ENCODE measurements at regions not wholly inside any gene's neighbourhood (a gene's known extent, or its start where the extent isn't known, plus 50 kb on each side); places are given as distances from the start of the nearest gene placed in this dataset.

DNA sequence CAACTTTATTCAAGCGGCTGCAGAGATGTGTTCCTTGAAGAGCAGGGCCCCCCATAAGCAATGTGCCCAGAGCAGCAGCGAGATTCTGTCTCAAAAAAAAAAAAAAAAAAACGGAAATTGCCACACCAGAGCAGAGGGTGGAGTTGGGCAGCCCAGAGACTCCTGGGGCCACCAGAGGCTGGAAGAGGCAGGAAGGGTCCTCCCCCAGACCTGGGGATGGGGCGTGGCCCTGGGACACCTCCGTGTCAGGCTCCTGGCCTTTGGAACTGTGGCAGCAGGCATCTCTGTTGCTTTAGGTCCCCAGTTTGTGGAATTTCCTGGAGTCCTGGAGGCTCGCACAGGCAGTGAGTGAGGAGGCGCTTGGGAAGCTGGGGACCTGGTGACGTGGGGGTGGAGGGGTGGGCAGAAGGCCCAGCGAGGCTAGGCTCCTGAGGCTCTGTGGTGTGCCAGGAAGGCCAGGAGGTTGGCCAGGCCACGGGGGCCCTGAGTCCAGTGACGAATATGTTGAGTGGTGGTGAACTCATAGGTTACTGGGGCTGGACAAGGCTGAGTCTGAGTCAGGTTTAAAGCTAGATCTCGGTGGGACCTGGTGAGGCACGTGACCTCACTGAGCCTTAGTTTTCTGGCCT, 735.6 kb downstream of the BRD1 start:
- no peak for FAIRE-seq

DNA sequence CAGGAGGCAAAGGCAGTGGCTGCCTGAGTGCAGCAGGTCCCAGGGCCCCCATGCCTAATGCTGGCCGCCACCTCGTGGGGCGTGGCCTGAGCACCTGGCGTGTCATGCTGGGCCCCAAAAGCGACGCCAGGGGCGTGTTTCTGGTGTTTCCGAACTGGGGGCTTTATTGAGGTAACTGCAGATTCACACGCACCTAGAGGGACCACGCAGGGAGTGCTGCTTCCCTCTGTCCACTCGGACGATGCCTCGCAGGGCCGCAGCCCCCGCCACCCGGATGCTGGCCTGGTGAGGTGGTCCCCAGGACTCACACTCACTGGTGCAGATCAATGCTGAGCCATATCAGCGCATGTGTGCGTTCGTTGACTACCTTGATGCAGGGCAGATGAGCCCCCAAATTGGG, 736.2 kb downstream of the BRD1 start:
- TF ChIP-seq, protein P1, sequence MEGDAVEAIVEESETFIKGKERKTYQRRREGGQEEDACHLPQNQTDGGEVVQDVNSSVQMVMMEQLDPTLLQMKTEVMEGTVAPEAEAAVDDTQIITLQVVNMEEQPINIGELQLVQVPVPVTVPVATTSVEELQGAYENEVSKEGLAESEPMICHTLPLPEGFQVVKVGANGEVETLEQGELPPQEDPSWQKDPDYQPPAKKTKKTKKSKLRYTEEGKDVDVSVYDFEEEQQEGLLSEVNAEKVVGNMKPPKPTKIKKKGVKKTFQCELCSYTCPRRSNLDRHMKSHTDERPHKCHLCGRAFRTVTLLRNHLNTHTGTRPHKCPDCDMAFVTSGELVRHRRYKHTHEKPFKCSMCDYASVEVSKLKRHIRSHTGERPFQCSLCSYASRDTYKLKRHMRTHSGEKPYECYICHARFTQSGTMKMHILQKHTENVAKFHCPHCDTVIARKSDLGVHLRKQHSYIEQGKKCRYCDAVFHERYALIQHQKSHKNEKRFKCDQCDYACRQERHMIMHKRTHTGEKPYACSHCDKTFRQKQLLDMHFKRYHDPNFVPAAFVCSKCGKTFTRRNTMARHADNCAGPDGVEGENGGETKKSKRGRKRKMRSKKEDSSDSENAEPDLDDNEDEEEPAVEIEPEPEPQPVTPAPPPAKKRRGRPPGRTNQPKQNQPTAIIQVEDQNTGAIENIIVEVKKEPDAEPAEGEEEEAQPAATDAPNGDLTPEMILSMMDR (IDR thresholded peaks at IDR 0.05; ENCODE audit: insufficient read depth, low read length, severe bottlenecking) = no peak
- Histone ChIP-seq H3K27me3 (ENCODE audit: control insufficient read depth, insufficient read depth, low read length) (no peaks in the 10 kb centered on the region), H3K4me3 (ENCODE audit: low read depth, low read length) (no peak overlapping the region), H3K36me3 (ENCODE audit: control insufficient read depth, insufficient read depth, low read length) (no peaks in the 10 kb centered on the region)
- FAIRE-seq = no peak
- no peak for DNase-seq (ENCODE audit: low read depth)

More for the DNA sequence above, 735.6 kb downstream of the BRD1 start:
- Histone ChIP-seq H3K4me3 (ENCODE audit: low read depth, low read length) (no peak overlapping the region), H3K27me3 (ENCODE audit: control insufficient read depth, insufficient read depth, low read length) (no peaks in the 10 kb centered on the region), H3K36me3 (ENCODE audit: control insufficient read depth, insufficient read depth, low read length) (no peaks in the 10 kb centered on the region)
- DNase-seq (ENCODE audit: low read depth) = no peak
- TF ChIP-seq, protein P1 (IDR thresholded peaks at IDR 0.05; ENCODE audit: insufficient read depth, low read length, severe bottlenecking) = no peak

DNA sequence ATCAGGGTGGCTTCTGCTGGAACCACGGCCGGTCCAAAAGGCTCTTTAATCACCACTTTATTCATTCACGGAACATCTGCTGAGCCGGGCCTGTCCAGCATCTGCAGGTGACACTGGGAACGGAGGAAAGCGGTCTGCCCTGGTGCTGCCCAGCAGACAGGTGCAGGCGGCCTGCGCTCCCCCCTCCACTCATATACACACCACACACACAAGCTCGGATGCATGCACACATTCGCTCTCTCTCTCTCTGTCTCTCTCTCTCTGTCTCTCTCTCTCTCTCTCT, 736.9 kb downstream of the BRD1 start:
- FAIRE-seq (no peak), DNase-seq (ENCODE audit: low read depth) (no peak)
- Histone ChIP-seq H3K36me3 (ENCODE audit: control insufficient read depth, insufficient read depth, low read length) (no peaks in the 10 kb centered on the region), H3K27me3 (ENCODE audit: control insufficient read depth, insufficient read depth, low read length) (no peaks in the 10 kb centered on the region), H3K4me3 (ENCODE audit: low read depth, low read length) (no peak overlapping the region)
- TF ChIP-seq, protein P1 (IDR thresholded peaks at IDR 0.05; ENCODE audit: insufficient read depth, low read length, severe bottlenecking) = no peak

DNA sequence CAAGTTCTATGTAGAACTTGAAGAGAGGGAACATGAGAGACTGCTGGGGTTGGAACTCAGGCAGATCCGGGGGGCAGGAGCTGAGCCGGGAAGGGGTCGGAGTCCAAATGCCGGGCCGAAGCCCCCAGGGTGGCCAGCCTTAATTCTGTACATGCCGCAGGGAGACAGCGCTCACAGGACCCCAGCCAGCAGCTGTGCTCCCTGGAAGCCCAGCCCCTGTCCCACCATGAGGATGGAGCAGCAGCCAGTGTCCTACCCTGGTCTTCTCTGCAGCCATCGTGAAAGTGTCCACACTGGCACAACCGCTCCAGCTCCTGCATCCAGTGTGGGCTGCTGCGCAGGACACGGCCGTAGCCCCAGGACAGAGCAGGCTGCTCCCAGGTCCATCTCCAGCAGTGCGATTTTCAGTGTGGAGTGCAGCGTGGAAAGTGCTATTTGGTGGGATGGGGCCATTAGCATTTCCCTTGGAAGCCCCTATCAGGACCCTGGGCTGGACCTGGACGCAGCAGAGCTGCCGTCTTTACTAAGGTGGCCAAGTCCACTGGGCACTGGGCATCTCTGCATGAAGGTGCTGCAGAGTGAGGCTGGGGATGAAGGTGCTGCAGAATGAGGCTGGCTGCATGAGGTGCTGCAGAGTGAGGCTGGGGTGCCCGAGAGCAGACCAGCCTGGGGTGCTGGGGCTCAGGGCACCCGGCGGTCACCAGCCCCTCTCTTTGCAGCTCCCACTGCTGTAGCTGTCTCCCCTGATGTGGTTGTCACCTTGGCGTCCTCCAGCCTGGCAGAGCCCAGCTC, 737.4 kb downstream of the BRD1 start:
- no peaks in the 10 kb centered on the region for H3K27me3 ChIP-seq (ENCODE audit: control insufficient read depth, insufficient read depth, low read length)
- H3K4me3 ChIP-seq (ENCODE audit: low read depth, low read length) = no peak overlapping the region
- H3K36me3 ChIP-seq (ENCODE audit: control insufficient read depth, insufficient read depth, low read length) = no peaks in the 10 kb centered on the region
- DNase-seq (ENCODE audit: low read depth) = no peak
- TF ChIP-seq, protein P1 (IDR thresholded peaks at IDR 0.05; ENCODE audit: insufficient read depth, low read length, severe bottlenecking) = no peak
- no peak for FAIRE-seq

DNA sequence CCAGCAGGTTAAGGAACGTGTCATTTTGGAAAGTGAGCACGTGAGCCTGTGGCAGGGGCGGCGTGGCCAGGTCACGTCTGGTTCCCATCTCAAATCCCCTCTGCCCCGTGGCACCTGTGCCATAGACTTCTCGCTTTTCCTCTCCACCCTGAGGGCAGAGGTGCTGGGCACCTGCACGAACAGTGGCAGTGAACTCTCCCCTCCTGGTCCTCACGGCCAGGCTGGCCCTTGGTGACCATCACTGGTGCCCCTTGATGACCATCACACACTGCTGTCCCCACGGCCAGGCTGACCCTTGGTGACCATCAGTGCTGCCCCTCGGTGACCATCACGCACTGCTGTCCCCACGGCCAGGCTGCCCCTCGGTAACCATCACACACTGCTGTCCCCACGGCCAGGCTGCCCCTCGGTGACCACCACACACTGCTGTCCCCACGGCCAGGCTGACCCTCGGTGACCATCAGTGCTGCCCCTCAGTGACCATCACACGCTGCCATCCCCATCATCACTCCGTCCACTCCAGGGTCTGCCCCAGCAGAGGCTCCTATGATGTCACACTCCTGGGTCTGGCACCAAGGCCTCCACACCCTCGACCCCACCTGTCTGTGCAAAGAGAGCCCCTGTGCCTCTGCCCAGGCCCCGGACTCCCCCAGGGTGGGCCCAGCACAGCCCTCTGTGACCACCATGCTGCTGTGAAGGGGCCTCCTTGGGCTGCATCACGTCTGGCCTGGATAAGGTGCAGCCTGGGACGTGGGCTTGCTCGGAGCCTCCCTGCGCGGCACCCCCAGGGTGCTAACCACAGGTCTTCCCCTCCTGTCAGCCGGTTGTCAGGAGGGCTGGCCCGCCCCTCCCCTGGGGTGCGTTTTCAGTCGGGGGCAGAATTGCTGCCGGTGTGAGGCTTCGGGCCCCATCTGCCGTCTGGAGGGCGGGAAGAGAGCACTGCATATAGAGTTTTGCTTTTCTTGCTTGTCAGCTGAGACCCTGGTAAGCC, 738.6 kb downstream of the BRD1 start:
- Histone ChIP-seq H3K4me3 (ENCODE audit: low read depth, low read length) (no peak overlapping the region), H3K36me3 (ENCODE audit: control insufficient read depth, insufficient read depth, low read length) (no peaks in the 10 kb centered on the region), H3K27me3 (ENCODE audit: control insufficient read depth, insufficient read depth, low read length) (no peaks in the 10 kb centered on the region)
- TF ChIP-seq, protein P1 (IDR thresholded peaks at IDR 0.05; ENCODE audit: insufficient read depth, low read length, severe bottlenecking) = no peak
- FAIRE-seq = peak; percentile 43
- DNase-seq (ENCODE audit: low read depth) = no peak

Data from bronchial epithelial cell (primary cell).